Pons (tissue), 1 donor: ENCODE measurements at regions not wholly inside any gene's neighbourhood (a gene's known extent, or its start where the extent isn't known, plus 50 kb on each side); places are given as distances from the start of the nearest gene placed in this dataset.

ENCODE experiments used
- DNase-seq: peaks from one replicate; pipeline ENCODE4 v3.0.0-alpha.2; 2016; ENCODE audit warnings: low spot score

DNA sequence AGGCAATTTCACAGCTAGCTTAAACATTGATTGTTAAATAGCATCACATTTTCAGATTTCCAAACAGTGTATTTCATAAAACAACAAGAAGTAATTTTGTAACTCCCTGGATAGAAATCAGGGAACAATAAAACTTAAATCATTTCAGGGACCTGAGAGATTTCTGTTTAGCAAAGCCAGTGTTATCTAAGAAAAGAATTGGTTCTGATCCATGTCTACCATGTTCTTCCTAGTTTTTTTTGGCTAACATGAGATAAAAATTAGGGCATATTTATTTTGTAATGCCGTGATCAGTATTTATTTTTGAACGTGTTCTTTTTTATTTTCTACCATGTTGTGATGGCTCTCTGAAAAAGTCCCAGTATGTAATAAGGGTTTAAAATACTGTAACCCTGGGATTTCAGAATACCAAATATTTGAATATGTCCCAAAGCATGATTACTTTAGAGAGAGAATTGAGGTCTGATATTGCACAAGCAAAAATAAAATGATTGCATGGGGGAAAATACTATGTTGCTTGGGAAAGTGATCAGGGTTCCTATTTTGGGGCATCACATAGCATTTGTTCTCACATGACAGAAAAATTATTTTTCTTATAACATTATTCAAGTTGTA, 188.7 kb upstream of the CEP162 start:
- no peak for DNase-seq

DNA sequence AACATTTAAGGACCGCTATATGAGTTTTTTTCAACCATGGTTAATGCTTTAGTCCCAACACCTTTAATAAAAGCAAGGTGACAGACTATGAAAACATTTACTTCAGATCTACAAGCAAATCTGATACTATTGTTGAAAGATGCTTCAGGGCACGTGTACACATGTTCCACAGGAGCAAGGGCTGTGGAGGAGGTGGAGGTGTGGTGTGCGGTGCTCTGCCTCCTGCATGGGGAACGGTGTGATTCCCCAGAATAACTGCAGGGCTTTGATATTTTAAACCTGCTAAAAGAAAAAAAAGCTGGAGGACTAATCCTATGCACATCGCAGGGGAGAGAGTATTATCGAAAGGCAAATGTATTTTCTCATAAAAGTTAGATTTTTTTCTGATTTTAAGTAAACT, 188.1 kb upstream of the CEP162 start:
- no peak for DNase-seq

- DNase-seq, result no peak
Measured at GRCh38 chr6:84415068-84415467, 187.6 kb upstream of the CEP162 start.

DNA sequence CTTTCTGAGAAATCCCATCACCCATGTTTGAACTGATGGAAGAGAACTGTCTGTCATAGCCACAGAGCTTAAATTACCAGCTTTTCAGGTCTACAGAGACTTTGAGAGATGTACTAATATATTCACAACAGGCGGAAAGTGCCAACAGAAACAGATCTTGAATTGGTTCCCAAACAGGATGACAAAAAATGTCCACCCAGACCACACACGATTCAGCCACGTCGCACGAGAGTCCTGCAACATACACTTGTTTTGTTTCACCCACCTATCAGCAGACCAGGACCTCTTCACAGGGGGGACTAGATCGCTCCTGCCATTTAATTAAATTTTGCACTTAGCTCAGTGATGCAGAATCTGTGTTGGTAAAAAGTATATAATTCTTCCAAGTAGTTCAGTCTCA, 187.1 kb upstream of the CEP162 start:
- DNase-seq, result no peak

GRCh38 chr6:84411060-84411629, 183.7 kb upstream of the CEP162 start:
- DNase-seq, result no peak

GRCh38 chr6:84409911-84410310, 182.5 kb upstream of the CEP162 start:
- DNase-seq, result no peak

DNA sequence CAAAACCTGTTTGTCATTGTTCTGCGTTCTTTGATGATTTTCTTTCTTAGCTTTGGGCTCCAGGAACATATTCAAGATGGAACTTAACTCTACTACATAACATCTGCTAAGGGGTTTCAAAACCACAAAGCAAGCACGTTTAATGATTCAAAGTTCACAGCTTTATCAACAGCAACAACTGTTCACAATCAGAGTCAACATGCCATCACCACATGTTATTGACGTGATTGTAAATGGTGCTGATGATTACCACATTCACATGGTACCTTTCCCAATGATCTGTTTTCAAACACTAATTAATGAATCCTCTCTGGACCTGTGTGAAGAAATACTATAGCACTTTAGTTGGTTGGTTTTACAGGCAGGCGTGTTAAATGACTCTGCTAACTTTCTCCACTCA, 180.6 kb upstream of the CEP162 start:
- DNase-seq, result no peak

GRCh38 chr6:84403545-84403944, 176.1 kb upstream of the CEP162 start:
- DNase-seq, result no peak

DNA sequence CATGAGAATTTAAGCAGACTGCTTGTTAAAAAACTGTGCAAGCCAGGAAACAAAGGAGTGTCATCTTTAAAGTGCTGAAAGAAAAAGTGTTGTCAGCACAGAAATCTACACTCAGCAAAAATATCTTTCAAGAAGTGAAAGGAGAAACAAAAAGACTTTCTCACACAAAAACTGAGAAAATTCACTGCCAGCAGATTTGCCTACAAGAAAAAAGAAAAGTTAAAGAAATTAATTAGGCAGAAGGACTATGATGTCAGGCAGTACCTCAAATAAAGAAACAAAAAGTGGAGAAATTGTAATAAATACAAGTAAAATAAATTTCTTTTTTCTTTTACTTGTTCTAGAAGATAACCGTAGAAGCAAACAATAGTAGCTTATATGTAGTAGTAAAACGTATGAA, 171.6 kb upstream of the CEP162 start:
- no peak for DNase-seq

- no peak for DNase-seq
Measured at GRCh38 chr6:84392261-84392660, 164.8 kb upstream of the CEP162 start.

DNA sequence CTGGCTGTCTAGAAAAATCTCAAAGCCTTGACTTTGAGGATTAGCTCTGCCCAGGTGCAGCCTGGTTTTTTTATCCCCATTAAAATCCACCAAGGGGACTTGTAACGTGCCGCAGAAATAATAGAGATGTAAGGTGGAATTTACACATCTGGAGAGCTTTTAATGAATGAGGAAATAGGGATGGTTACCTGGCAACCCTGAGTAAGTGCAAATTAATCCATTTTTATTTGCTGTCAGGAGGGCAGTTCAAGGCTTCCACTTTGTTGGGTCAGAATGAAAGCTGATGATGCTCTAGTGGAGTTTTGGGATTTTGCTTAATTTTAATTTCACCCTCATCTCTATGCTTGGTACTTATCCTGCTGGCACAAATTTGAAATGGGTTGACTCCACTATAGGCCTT, 163.4 kb upstream of the CEP162 start:
- no peak for DNase-seq

GRCh38 chr6:84390334-84390733, 162.9 kb upstream of the CEP162 start:
- DNase-seq, result no peak

- no peak for DNase-seq
Measured at GRCh38 chr6:84379142-84379541, 151.7 kb upstream of the CEP162 start.

- no peak for DNase-seq
Measured at GRCh38 chr6:84372290-84372689, 144.8 kb upstream of the CEP162 start.

DNA sequence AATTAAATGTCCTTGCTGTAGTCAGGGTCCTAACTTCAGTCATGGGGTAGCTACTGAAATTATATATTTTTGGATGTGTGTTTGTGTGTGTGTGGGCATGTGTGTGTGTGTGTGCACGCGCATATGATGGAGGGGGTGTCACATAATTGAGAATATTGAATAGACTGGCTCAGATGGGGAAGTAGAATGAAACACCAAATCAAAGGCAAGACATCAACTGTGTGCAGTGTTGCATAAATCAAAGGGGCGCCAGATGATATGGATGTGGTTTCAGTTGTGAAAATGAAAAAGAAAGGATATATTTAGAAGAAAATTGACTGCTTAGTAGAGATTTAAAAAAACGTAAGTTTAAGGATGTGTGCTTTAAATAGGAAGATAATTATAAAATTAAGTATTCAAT, 144.2 kb upstream of the CEP162 start:
- no peak for DNase-seq

DNA sequence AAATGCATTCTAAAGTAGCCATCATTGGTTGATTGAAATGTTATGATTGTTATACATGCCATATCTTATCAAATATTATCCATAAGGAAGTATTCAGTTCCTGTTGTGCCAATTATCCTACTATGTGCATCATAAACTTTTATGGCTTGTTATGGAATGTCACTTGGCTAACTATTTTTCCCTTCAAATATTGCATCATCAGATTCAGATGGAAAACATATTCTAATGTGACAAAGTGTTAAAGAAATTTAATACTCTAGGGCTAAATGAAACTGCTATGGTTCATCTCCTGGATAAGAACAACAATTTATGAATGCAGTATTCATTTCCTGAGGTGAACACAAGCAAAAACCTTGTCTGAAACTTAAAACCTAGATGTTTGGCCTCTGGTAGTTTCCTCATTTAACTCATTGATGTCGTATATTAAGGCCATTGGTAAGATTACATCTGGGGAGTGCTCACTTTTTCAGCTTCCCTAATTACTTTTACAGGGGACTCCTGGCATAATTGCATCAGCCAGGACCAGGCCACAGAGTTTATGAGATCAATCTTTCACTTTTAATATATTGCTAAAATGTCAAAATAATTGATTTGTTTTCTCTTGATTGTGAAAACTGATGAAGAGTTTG, 134.9 kb upstream of the CEP162 start:
- no peak for DNase-seq

DNA sequence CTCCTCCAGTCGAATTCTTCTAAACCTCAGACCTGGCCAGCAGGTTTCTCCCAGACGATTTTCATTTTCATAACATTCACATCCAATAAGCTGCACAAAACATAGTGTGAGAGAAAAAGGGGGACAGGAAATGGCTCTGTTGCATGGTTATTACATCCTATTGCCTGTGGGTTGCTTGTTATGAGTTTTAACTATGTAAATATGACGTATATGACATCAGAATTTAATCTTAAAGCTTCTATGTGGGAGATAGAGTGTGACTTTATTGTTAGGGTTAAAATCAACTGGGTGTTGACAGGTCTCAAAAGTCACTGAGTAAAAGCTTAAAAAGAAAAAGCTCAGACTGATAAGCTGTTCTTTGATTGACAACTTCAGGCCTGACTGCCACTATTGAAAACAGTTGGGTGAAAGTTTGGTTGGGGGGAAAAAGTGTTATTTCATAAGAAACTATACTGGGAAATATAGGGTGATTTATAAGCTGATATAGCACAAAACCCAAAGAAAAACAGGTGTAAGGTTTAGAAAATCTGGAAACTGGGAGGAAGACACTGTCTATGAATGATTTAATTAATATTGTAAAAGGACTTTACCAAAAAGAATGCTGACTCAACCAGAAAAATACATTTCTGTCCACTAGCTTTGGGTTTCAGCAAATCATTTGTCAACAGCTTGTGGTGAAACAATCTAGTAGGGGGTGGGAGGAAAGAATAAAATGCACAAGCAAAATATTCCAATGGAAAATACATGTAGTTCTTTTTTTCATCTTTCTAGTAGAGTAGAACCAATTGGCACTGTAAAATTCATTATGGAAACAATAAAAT, 134.1 kb upstream of the CEP162 start:
- no peak for DNase-seq

DNA sequence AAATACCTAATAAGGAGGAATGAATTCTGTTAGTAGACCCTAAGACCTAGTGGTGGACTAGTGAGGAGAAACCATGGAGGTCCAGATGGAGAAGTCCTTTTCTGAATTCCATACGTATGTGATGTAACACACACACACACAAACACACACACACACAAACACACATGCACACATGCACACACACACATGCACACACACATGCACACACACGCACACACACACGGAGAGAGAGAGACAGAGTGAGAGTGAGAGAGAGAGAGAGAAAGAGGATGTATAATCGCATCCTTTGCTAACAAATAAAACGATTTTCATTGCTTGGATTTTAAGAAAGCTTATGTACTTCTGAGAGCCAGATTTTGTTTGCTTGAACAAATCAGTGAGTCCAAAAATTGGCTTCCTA, 132.6 kb upstream of the CEP162 start:
- no peak for DNase-seq

GRCh38 chr6:84358581-84358980, 131.1 kb upstream of the CEP162 start:
- DNase-seq, result no peak

- no peak for DNase-seq
Measured at GRCh38 chr6:84357631-84358030, 130.2 kb upstream of the CEP162 start.

DNA sequence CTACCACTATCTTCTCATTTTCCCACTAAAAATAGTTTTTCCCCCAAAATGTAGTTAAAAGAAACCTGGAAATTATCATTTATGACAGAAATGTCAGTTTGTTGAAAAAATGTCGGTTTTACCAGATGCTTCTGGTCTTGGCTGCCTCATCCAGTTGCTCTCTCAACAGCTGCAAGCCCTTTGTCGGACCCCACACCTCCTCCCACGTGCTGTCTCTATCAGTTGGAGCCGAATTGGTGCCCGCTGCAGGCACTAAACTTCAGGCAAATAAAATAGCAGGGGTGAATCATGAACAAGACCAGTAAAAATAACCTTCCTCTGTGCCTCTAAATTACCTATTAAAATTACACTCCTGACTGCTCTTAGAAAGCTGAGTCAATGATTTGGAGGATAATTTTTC, 129.5 kb upstream of the CEP162 start:
- no peak for DNase-seq

DNA sequence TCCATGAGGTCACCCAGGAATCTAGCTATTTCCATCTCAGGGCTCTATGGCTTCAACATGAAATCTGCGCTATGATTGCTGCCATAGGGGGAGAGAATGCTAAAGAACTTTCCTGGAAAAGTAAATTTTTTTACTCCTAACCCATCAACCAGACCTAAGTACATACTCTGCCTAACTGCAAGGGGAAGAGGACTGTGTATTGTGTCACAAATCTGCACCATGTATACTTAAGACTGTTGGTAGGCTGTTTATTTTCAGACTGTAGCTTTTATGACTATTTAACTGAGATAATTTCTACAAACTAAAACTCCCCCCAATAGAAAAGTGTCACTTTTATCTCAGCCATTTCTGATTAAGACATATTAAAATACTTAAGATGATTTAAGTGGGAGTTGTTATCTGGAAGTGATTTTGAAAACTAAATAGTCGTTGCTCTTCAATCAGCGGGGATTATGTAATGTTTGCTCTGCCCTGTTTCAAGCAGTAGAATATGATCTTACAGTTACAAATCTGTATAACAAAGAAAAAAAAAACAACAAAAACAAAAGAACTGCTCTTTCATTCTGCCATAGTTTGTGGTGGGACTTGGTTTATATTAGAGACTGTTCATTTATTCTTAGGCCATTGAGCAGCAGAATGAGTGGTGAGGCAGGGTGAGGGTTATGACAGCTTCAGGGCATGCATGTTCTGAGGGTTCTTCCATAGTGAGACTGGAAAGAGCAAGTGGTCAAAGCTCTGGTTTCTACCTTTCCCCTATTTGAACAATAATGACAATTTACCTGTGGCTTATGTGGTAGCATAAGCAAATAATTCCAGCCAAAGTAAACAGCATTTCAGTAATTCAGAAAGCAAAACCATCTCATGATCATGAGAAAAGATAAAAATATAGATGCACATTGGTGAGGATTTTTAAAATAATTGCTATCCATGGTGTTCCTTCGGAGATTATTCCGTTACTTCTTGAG, 126.3 kb upstream of the CEP162 start:
- no peak for DNase-seq
